ENCODE measurements at regions not wholly inside any gene's neighbourhood (a gene's known extent, or its start where the extent isn't known, plus 50 kb on each side); places are given as distances from the start of the nearest gene placed in this dataset.

- Histone ChIP-seq H3K9me3 (ENCODE audit: insufficient read depth, low read depth, low read length) (peaks cover 4% of the 10 kb centered on the region; the same call in 1 of the 2 replicates), H3K36me3 (ENCODE audit: insufficient read depth, low read length) (no peaks in the 10 kb centered on the region), H3K4me2 (ENCODE audit: low read depth, low read length, poor library complexity, severe bottlenecking) (no peak overlapping the region), H3K9me2 (replicated peaks; ENCODE audit: low read depth, low read length) (no peaks in the 10 kb centered on the region), H3K79me2 (ENCODE audit: insufficient read depth, low read length) (no peaks in the 10 kb centered on the region), H4K20me1 (ENCODE audit: insufficient read depth, low read length, poor library complexity, severe bottlenecking) (no peaks in the 10 kb centered on the region), H3K4me3 (ENCODE audit: low read length, poor library complexity, severe bottlenecking) (no peak overlapping the region), H3K9ac (ENCODE audit: low read depth, low read length, poor library complexity, severe bottlenecking) (no peak overlapping the region), H3K27me3 (ENCODE audit: insufficient read depth, low read length, poor library complexity, severe bottlenecking) (no peaks in the 10 kb centered on the region), H3F3A (ENCODE audit: low read depth) (no peaks in the 10 kb centered on the region), H2AFZ (ENCODE audit: low read length) (no peak overlapping the region), H3K4me1 (ENCODE audit: insufficient read depth, low read length, poor library complexity, severe bottlenecking) (no peaks in the 10 kb centered on the region)
- TF ChIP-seq EZH2phosphoT487 (IDR thresholded peaks at IDR 0.05; ENCODE audit: borderline replicate concordance) = no peak
- TF ChIP-seq CTCF (conservative IDR thresholded peaks at IDR 0.05; ENCODE audit: low read length) = no peak
Measured at GRCh38 chr10:33660329-33660728, 325.9 kb upstream of the NRP1 start.

- H3F3A ChIP-seq (ENCODE audit: low read depth) = no peaks in the 10 kb centered on the region
- no peaks in the 10 kb centered on the region for H4K20me1 ChIP-seq (ENCODE audit: insufficient read depth, low read length, poor library complexity, severe bottlenecking)
Measured at GRCh38 chr10:33657913-33658312, 323.4 kb upstream of the NRP1 start.

GRCh38 chr10:33657154-33657908 lies 322.9 kb upstream of the NRP1 start:
- no peaks in the 10 kb centered on the region for H3K9me3 ChIP-seq (ENCODE audit: insufficient read depth, low read depth, low read length)
- no peak overlapping the region for H3K4me2 ChIP-seq (ENCODE audit: low read depth, low read length, poor library complexity, severe bottlenecking)
- H3K27me3 ChIP-seq (ENCODE audit: insufficient read depth, low read length, poor library complexity, severe bottlenecking) = no peaks in the 10 kb centered on the region
- H3K9ac ChIP-seq (ENCODE audit: low read depth, low read length, poor library complexity, severe bottlenecking) = no peak overlapping the region
- no peaks in the 10 kb centered on the region for H3K79me2 ChIP-seq (ENCODE audit: insufficient read depth, low read length)
- H3K4me3 ChIP-seq (ENCODE audit: low read length, poor library complexity, severe bottlenecking) = no peak overlapping the region
- H2AFZ ChIP-seq (ENCODE audit: low read length) = no peak overlapping the region
- no peaks in the 10 kb centered on the region for H4K20me1 ChIP-seq (ENCODE audit: insufficient read depth, low read length, poor library complexity, severe bottlenecking)
- H3K9me2 ChIP-seq (replicated peaks; ENCODE audit: low read depth, low read length) = no peaks in the 10 kb centered on the region
- H3K4me1 ChIP-seq (ENCODE audit: insufficient read depth, low read length, poor library complexity, severe bottlenecking) = peaks cover 3% of the 10 kb centered on the region
- TF ChIP-seq EZH2phosphoT487 (IDR thresholded peaks at IDR 0.05; ENCODE audit: borderline replicate concordance) (no peak), CTCF (conservative IDR thresholded peaks at IDR 0.05; ENCODE audit: low read length) (no peak)
- H3K36me3 ChIP-seq (ENCODE audit: insufficient read depth, low read length) = no peaks in the 10 kb centered on the region
- H3F3A ChIP-seq (ENCODE audit: low read depth) = no peaks in the 10 kb centered on the region

More at GRCh38 chr10:33657913-33658312, 323.4 kb upstream of the NRP1 start:
- TF ChIP-seq EZH2phosphoT487 (IDR thresholded peaks at IDR 0.05; ENCODE audit: borderline replicate concordance) (no peak), CTCF (conservative IDR thresholded peaks at IDR 0.05; ENCODE audit: low read length) (no peak)
- Histone ChIP-seq H3K4me2 (ENCODE audit: low read depth, low read length, poor library complexity, severe bottlenecking) (no peak overlapping the region), H3K4me3 (ENCODE audit: low read length, poor library complexity, severe bottlenecking) (no peak overlapping the region), H3K4me1 (ENCODE audit: insufficient read depth, low read length, poor library complexity, severe bottlenecking) (peaks cover 3% of the 10 kb centered on the region), H3K9me3 (ENCODE audit: insufficient read depth, low read depth, low read length) (no peaks in the 10 kb centered on the region), H3K9me2 (replicated peaks; ENCODE audit: low read depth, low read length) (no peaks in the 10 kb centered on the region), H3K9ac (ENCODE audit: low read depth, low read length, poor library complexity, severe bottlenecking) (no peak overlapping the region), H2AFZ (ENCODE audit: low read length) (no peak overlapping the region), H3K79me2 (ENCODE audit: insufficient read depth, low read length) (no peaks in the 10 kb centered on the region), H3K27me3 (ENCODE audit: insufficient read depth, low read length, poor library complexity, severe bottlenecking) (no peaks in the 10 kb centered on the region), H3K36me3 (ENCODE audit: insufficient read depth, low read length) (no peaks in the 10 kb centered on the region)
